ENCODE measurements at regions not wholly inside any gene's neighbourhood (a gene's known extent, or its start where the extent isn't known, plus 50 kb on each side); places are given as distances from the start of the nearest gene placed in this dataset.
"Not testable (repeated sequence)": the region's sequence is repeated elsewhere in the genome, so short reads cannot be mapped to it uniquely, and the experiment has no call there.

DNA sequence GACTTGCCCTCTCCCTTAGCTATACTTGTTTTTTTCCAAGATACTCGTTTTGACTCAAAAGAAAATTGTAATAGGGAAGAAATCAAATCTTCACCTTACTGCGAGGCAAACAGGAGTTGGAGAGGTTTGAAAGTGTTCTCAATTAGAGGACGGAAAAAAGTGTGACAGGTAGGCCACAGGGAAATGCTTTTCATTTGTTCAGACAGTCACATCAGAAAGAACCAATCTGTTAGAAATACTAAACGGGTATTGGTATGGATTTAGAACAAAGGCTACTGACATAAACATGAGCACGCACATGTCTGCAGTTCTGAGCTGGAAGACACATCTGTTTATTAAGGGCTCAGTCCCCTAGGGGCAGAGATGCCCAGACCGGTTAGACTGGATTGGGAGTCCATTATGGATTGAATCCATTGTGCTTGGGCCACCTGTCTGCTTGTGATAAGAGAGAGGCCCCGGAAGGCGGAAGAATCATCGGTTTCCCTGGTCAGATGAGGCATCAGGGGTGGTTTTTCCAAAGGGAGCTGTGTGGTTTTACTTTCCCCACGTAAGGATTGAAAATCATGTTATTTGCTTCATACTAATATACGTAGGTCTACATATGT lies 220.9 kb upstream of the MYLIP start:
- Histone ChIP-seq H3K4me1 (no peaks in the 10 kb centered on the region), H3K4me3 (no peak overlapping the region), H3K9me3 (no peaks in the 10 kb centered on the region), H3K36me3 (no peaks in the 10 kb centered on the region), H3K27ac (no peak overlapping the region), H3K27me3 (no peaks in the 10 kb centered on the region)
- DNase-seq, result no peak
- intact Hi-C loops (cut with DNase I; ENCODE audit: low total_unique reads), result no loop called here
- no peak for TF ChIP-seq POLR2A (IDR thresholded peaks at IDR 0.05)
- TF ChIP-seq CTCF (IDR thresholded peaks at IDR 0.05), result no peak

DNA sequence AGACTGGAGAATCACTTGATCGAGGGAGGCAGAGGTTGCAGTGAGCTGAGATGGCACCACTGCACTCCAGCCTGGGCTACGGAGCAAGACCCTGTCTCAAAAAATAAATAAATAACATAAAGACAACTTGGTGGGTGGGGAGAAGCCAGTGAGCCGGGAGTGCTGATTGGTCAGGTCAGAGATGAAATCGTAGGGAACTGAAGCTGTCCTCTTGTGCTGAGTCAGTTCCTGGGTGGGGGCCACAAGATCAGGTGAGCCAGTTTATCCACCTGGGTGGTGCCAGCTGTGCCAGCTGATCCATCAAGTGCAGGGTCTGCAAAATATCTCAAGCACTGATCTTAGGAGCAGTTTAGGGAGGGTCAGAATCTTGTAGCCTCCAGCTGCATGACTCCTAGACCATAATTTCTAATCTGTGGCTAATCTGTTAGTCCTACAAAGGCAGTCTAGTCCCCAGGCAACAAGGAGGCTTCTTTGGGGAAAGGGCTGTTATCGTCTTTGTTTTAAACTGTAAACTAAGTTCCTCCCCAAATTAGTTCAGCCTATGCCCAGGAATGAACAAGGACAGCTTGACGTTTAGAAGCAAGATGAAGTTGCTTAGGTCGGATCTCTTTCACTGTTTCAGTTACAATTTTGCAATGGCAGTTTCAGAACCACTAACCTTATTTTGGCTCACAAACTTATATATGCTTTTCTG lies 221.5 kb upstream of the MYLIP start:
- H3K27me3 ChIP-seq; H3K27ac ChIP-seq; H3K4me1 ChIP-seq; intact Hi-C loops (cut with DNase I; ENCODE audit: low total_unique reads); H3K36me3 ChIP-seq; H3K4me3 ChIP-seq; H3K9me3 ChIP-seq; DNase-seq: not testable (repeated sequence)

GRCh38 chr6:15906420-15907016 lies 222.4 kb upstream of the MYLIP start:
- Histone ChIP-seq H3K27me3 (no peaks in the 10 kb centered on the region), H3K9me3 (no peaks in the 10 kb centered on the region), H3K4me1 (no peaks in the 10 kb centered on the region), H3K27ac (no peak overlapping the region), H3K4me3 (no peak overlapping the region), H3K36me3 (no peaks in the 10 kb centered on the region)
- no peak for DNase-seq
- intact Hi-C loops (cut with DNase I; ENCODE audit: low total_unique reads), result no loop called here
- TF ChIP-seq CTCF (IDR thresholded peaks at IDR 0.05) (no peak), POLR2A (IDR thresholded peaks at IDR 0.05) (no peak)

- intact Hi-C loops (cut with DNase I; ENCODE audit: low total_unique reads), result no loop called here
- no peaks in the 10 kb centered on the region for H3K27me3 ChIP-seq
- H3K27ac ChIP-seq, result no peak overlapping the region
- no peak for DNase-seq
- no peaks in the 10 kb centered on the region for H3K9me3 ChIP-seq
- no peaks in the 10 kb centered on the region for H3K4me1 ChIP-seq
- TF ChIP-seq POLR2A (IDR thresholded peaks at IDR 0.05) (no peak), CTCF (IDR thresholded peaks at IDR 0.05) (no peak)
- H3K4me3 ChIP-seq, result no peak overlapping the region
- no peaks in the 10 kb centered on the region for H3K36me3 ChIP-seq
These were observed 223.1 kb upstream of the MYLIP start for GRCh38 chr6:15905488-15906419.

- no peaks in the 10 kb centered on the region for H3K9me3 ChIP-seq
- TF ChIP-seq POLR2A (IDR thresholded peaks at IDR 0.05) (no peak), CTCF (IDR thresholded peaks at IDR 0.05) (no peak)
- H3K36me3 ChIP-seq, result no peaks in the 10 kb centered on the region
- no peaks in the 10 kb centered on the region for H3K27me3 ChIP-seq
- no peaks in the 10 kb centered on the region for H3K4me1 ChIP-seq
- H3K27ac ChIP-seq, result no peak overlapping the region
- intact Hi-C loops (cut with DNase I; ENCODE audit: low total_unique reads), result no loop called here
- H3K4me3 ChIP-seq, result no peak overlapping the region
- no peak for DNase-seq
These were observed 224.1 kb upstream of the MYLIP start for GRCh38 chr6:15904651-15905376.

Data from uterus (tissue), 3 donors.